Naive thymus-derived CD4-positive, alpha-beta T cell (primary cell): ENCODE measurements at regions not wholly inside any gene's neighbourhood (a gene's known extent, or its start where the extent isn't known, plus 50 kb on each side); places are given as distances from the start of the nearest gene placed in this dataset.

Experiments
- ATAC-seq: fragments of 150-1000 bp; cut with Tn5 transposase; 2 replicates; pipeline ENCODE4 v1.10.0; 2021; ENCODE audit warnings: mild to moderate bottlenecking, moderate library complexity
- CTCF ChIA-PET: fragments of 350-600 bp; sonication (Branson Sonifier 250); formaldehyde crosslinking; loops from one replicate; lab custom pipeline; 2021; ENCODE audit warnings: antibody characterized with exemption; lab: Charles Lee
- POLR2A ChIA-PET: fragments of 350-600 bp; sonication (Branson Sonifier 250); formaldehyde crosslinking; loops from one replicate; lab custom pipeline; 2021; ENCODE audit warnings: antibody characterized with exemption, inconsistent platforms; lab: Charles Lee
- DNase-seq, 9 donors: peaks; one replicate each; pipeline versions ENCODE4 v3.0.0 to v3.0.0-alpha.2; 2020 to 2022; ENCODE audit warnings: mixed read lengths in 1 of 9
- H3K27ac ChIP-seq: one replicate; pipeline ENCODE4 v1.7.0; 2013; ENCODE audit warnings: mild to moderate bottlenecking, low read depth, low read length, moderate library complexity
- H3K27me3 ChIP-seq, 2 donors: one replicate each; pipeline ENCODE4 v1.7.0; 2013; ENCODE audit warnings: low read length in 2 of 2, mild to moderate bottlenecking in 2 of 2, moderate library complexity in 2 of 2; ENCODE audit not compliant: control insufficient read depth in 2 of 2, insufficient read depth in 2 of 2
- H3K36me3 ChIP-seq, 3 experiments: 1 replicate in 2 of 3; 2 replicates in 1 of 3; pipeline ENCODE4 v1.7.0; 2013; ENCODE audit warnings: low read length in 3 of 3, mild to moderate bottlenecking in 3 of 3, moderate library complexity in 1 of 3; ENCODE audit not compliant: insufficient read depth in 3 of 3, control insufficient read depth in 2 of 3
- H3K4me1 ChIP-seq, 2 donors: one replicate each; pipeline ENCODE4 v1.7.0; 2013; ENCODE audit warnings: low read length in 2 of 2, mild to moderate bottlenecking in 2 of 2, moderate library complexity in 1 of 2; ENCODE audit not compliant: control insufficient read depth in 2 of 2, insufficient read depth in 2 of 2
- H3K4me3 ChIP-seq: 2 replicates; pipeline ENCODE4 v1.7.0; 2013; ENCODE audit warnings: mild to moderate bottlenecking, low read length
- H3K9me3 ChIP-seq, 3 experiments: 1 replicate in 2 of 3; 2 replicates in 1 of 3; pipeline ENCODE4 v1.7.0; 2013; ENCODE audit warnings: low read length in 3 of 3; ENCODE audit not compliant: control insufficient read depth in 2 of 3
- H3K27ac Mint-ChIP-seq, 9 donors: one replicate each; pipeline ENCODE4 v1.8.0; 2020 to 2022; ENCODE audit warnings: mixed read lengths in 9 of 9, mild to moderate bottlenecking in 8 of 9, moderate library complexity in 5 of 9, inconsistent platforms in 2 of 9
- H3K27me3 Mint-ChIP-seq, 5 donors: one replicate each; pipeline ENCODE4 v1.8.0; 2021 to 2022; ENCODE audit warnings: mixed read lengths in 5 of 5, mild to moderate bottlenecking in 1 of 5
- H3K36me3 Mint-ChIP-seq, 5 donors: one replicate each; pipeline ENCODE4 v1.8.0; 2020 to 2022; ENCODE audit warnings: mixed read lengths in 5 of 5, mild to moderate bottlenecking in 3 of 5, inconsistent platforms in 1 of 5
- H3K4me1 Mint-ChIP-seq, 7 donors: one replicate each; pipeline ENCODE4 v1.8.0; 2020 to 2022; ENCODE audit warnings: mixed read lengths in 7 of 7, mild to moderate bottlenecking in 3 of 7, inconsistent platforms in 1 of 7
- H3K4me3 Mint-ChIP-seq, 10 donors: one replicate each; pipeline ENCODE4 v1.8.0; 2020 to 2022; ENCODE audit warnings: mild to moderate bottlenecking in 10 of 10, mixed read lengths in 10 of 10, moderate library complexity in 6 of 10, inconsistent platforms in 2 of 10
- H3K9me3 Mint-ChIP-seq, 11 donors: one replicate each; pipeline ENCODE4 v1.8.0; 2020 to 2022; ENCODE audit warnings: mixed read lengths in 11 of 11, mild to moderate bottlenecking in 4 of 11, inconsistent platforms in 1 of 11, moderate library complexity in 1 of 11
- intact Hi-C, 2 donors: fragments of 100-400 bp; cut with micrococcal nuclease; formaldehyde crosslinking; loops; one replicate each; pipeline ENCODE4 v1.15.1; 2023

- H3K27ac Mint-ChIP-seq: no peak overlapping the region
- CTCF ChIA-PET: no interaction called here
- intact Hi-C loops: no loop called here
- no peaks in the 10 kb centered on the region for H3K9me3 ChIP-seq
- H3K4me1 ChIP-seq: no peaks in the 10 kb centered on the region
- ATAC-seq (no peak), DNase-seq (no peak)
- no peaks in the 10 kb centered on the region for H3K4me1 Mint-ChIP-seq
- H3K4me3 ChIP-seq: no peak overlapping the region
- no peak overlapping the region for H3K27ac ChIP-seq
- H3K36me3 Mint-ChIP-seq: no peaks in the 10 kb centered on the region
- H3K9me3 Mint-ChIP-seq: peaks cover 0 to 6% (median 2%) of the 10 kb centered on the region in 11 donors
- POLR2A ChIA-PET: no interaction called here
- no peak overlapping the region for H3K4me3 Mint-ChIP-seq
- no peaks in the 10 kb centered on the region for H3K36me3 ChIP-seq
- peaks cover 0 to 25% (median 19%) of the 10 kb centered on the region in 5 donors for H3K27me3 Mint-ChIP-seq
- H3K27me3 ChIP-seq: no peaks in the 10 kb centered on the region
Observed at GRCh38 chr1:208950206-208950605, 633.3 kb upstream of the CAMK1G start.

GRCh38 chr1:208951026-208951525 lies 632.4 kb upstream of the CAMK1G start:
- CTCF ChIA-PET: no interaction called here
- intact Hi-C loops: no loop called here
- Histone ChIP-seq H3K4me1 (no peaks in the 10 kb centered on the region), H3K27ac (no peak overlapping the region), H3K4me3 (no peak overlapping the region), H3K9me3 (no peaks in the 10 kb centered on the region), H3K36me3 (no peaks in the 10 kb centered on the region), H3K27me3 (no peaks in the 10 kb centered on the region)
- Mint-ChIP-seq H3K36me3 (no peaks in the 10 kb centered on the region), H3K27me3 (peaks cover 0 to 22% (median 14%) of the 10 kb centered on the region in 5 donors), H3K4me3 (no peak overlapping the region), H3K4me1 (no peaks in the 10 kb centered on the region), H3K9me3 (peaks cover 0 to 8% (median 3%) of the 10 kb centered on the region in 11 donors), H3K27ac (no peak overlapping the region)
- ATAC-seq (no peak), DNase-seq (no peak)
- POLR2A ChIA-PET: no interaction called here

GRCh38 chr1:208951908-208952307 lies 631.6 kb upstream of the CAMK1G start:
- peaks cover 0 to 15% (median 4%) of the 10 kb centered on the region in 11 donors for H3K9me3 Mint-ChIP-seq
- DNase-seq: no peak
- ATAC-seq: no peak
- no peak overlapping the region for H3K27ac Mint-ChIP-seq
- ChIA-PET CTCF (no interaction called here), POLR2A (no interaction called here)
- Histone ChIP-seq H3K27ac (no peak overlapping the region), H3K36me3 (no peaks in the 10 kb centered on the region), H3K9me3 (no peaks in the 10 kb centered on the region), H3K4me3 (no peak overlapping the region), H3K4me1 (no peaks in the 10 kb centered on the region), H3K27me3 (no peaks in the 10 kb centered on the region)
- H3K36me3 Mint-ChIP-seq: no peaks in the 10 kb centered on the region
- H3K4me3 Mint-ChIP-seq: no peak overlapping the region
- intact Hi-C loops: no loop called here
- no peaks in the 10 kb centered on the region for H3K4me1 Mint-ChIP-seq
- peaks cover 0 to 16% (median 14%) of the 10 kb centered on the region in 5 donors for H3K27me3 Mint-ChIP-seq

GRCh38 chr1:208962867-208963266 lies 620.6 kb upstream of the CAMK1G start:
- H3K4me3 Mint-ChIP-seq: no peak overlapping the region
- no peaks in the 10 kb centered on the region for H3K9me3 ChIP-seq
- H3K27me3 Mint-ChIP-seq: peaks cover 0 to 12% (median 4%) of the 10 kb centered on the region in 5 donors
- DNase-seq (no peak), ATAC-seq (no peak)
- ChIA-PET CTCF (no interaction called here), POLR2A (no interaction called here)
- no peaks in the 10 kb centered on the region for H3K4me1 Mint-ChIP-seq
- H3K4me3 ChIP-seq: no peak overlapping the region
- H3K36me3 Mint-ChIP-seq: peaks cover 0 to 6% (median 0%) of the 10 kb centered on the region in 5 donors
- no peak overlapping the region for H3K27ac ChIP-seq
- H3K27me3 ChIP-seq: no peaks in the 10 kb centered on the region
- no peaks in the 10 kb centered on the region for H3K4me1 ChIP-seq
- no peak overlapping the region for H3K27ac Mint-ChIP-seq
- H3K9me3 Mint-ChIP-seq: peaks cover 3 to 19% (median 14%) of the 10 kb centered on the region in 11 donors
- intact Hi-C loops: no loop called here
- no peaks in the 10 kb centered on the region for H3K36me3 ChIP-seq

GRCh38 chr1:208965351-208965750 lies 618.2 kb upstream of the CAMK1G start:
- H3K4me1 ChIP-seq: no peaks in the 10 kb centered on the region
- no peak overlapping the region for H3K27ac ChIP-seq
- H3K27me3 Mint-ChIP-seq: peaks cover 0 to 18% (median 16%) of the 10 kb centered on the region in 5 donors
- no peaks in the 10 kb centered on the region for H3K4me1 Mint-ChIP-seq
- no peaks in the 10 kb centered on the region for H3K27me3 ChIP-seq
- ChIA-PET POLR2A (no interaction called here), CTCF (no interaction called here)
- no peaks in the 10 kb centered on the region for H3K9me3 ChIP-seq
- H3K36me3 ChIP-seq: no peaks in the 10 kb centered on the region
- no peaks in the 10 kb centered on the region for H3K36me3 Mint-ChIP-seq
- intact Hi-C loops: no loop called here
- no peak overlapping the region for H3K27ac Mint-ChIP-seq
- H3K4me3 Mint-ChIP-seq: no peak overlapping the region
- ATAC-seq: no peak
- peaks cover 0 to 11% (median 1%) of the 10 kb centered on the region in 11 donors for H3K9me3 Mint-ChIP-seq
- H3K4me3 ChIP-seq: no peak overlapping the region
- DNase-seq: no peak

GRCh38 chr1:208967334-208967733 lies 616.2 kb upstream of the CAMK1G start:
- DNase-seq (no peak), ATAC-seq (no peak)
- Histone ChIP-seq H3K4me1 (no peaks in the 10 kb centered on the region), H3K4me3 (no peak overlapping the region), H3K27me3 (no peaks in the 10 kb centered on the region), H3K27ac (no peak overlapping the region), H3K9me3 (no peaks in the 10 kb centered on the region), H3K36me3 (no peaks in the 10 kb centered on the region)
- H3K27me3 Mint-ChIP-seq: peaks cover 0 to 27% (median 19%) of the 10 kb centered on the region in 5 donors
- H3K36me3 Mint-ChIP-seq: no peaks in the 10 kb centered on the region
- ChIA-PET CTCF (no interaction called here), POLR2A (no interaction called here)
- peaks cover 0 to 6% (median 0%) of the 10 kb centered on the region in 11 donors for H3K9me3 Mint-ChIP-seq
- H3K4me3 Mint-ChIP-seq: no peak overlapping the region
- H3K4me1 Mint-ChIP-seq: no peaks in the 10 kb centered on the region
- intact Hi-C loops: no loop called here
- H3K27ac Mint-ChIP-seq: no peak overlapping the region

GRCh38 chr1:208974717-208975116 lies 608.8 kb upstream of the CAMK1G start:
- Mint-ChIP-seq H3K9me3 (peaks cover 0 to 4% (median 0%) of the 10 kb centered on the region in 11 donors), H3K4me3 (no peak overlapping the region), H3K27me3 (peaks cover 8 to 20% (median 15%) of the 10 kb centered on the region in 5 donors), H3K4me1 (no peaks in the 10 kb centered on the region), H3K27ac (no peak overlapping the region), H3K36me3 (no peaks in the 10 kb centered on the region)
- no peaks in the 10 kb centered on the region for H3K27me3 ChIP-seq
- H3K27ac ChIP-seq: no peak overlapping the region
- H3K36me3 ChIP-seq: no peaks in the 10 kb centered on the region
- no peak for ATAC-seq
- ChIA-PET CTCF (no interaction called here), POLR2A (no interaction called here)
- H3K4me3 ChIP-seq: no peak overlapping the region
- intact Hi-C loops: no loop called here
- no peaks in the 10 kb centered on the region for H3K9me3 ChIP-seq
- DNase-seq: no peak
- H3K4me1 ChIP-seq: no peaks in the 10 kb centered on the region
